Natural killer cell (primary cell): ENCODE measurements at regions not wholly inside any gene's neighbourhood (a gene's known extent, or its start where the extent isn't known, plus 50 kb on each side); places are given as distances from the start of the nearest gene placed in this dataset.

Source experiments
- ATAC-seq, 3 donors: fragments of 150-1000 bp in 2 of 3; fragments of 200-7000 bp in 1 of 3; cut with Tn5 transposase; 1 replicate in 1 of 3; 2 replicates in 2 of 3; pipeline ENCODE4 v1.10.0; 2021; ENCODE audit warnings: mild to moderate bottlenecking in 2 of 3, moderate library complexity in 2 of 3
- DNase-seq, 2 donors: peaks; one replicate each; pipeline versions ENCODE4 v3.0.0 to v3.0.0-alpha.2; 2013 to 2021; ENCODE audit warnings: mixed read lengths in 1 of 2
- H3K27ac ChIP-seq: one replicate; pipeline ENCODE4 v1.5.1; 2013; ENCODE audit warnings: mild to moderate bottlenecking, low read length
- H3K27me3 ChIP-seq: one replicate; pipeline ENCODE4 v1.6.1; 2013; ENCODE audit warnings: low read length; ENCODE audit not compliant: control insufficient read depth, insufficient read depth
- H3K36me3 ChIP-seq: one replicate; pipeline ENCODE4 v1.6.1; 2013; ENCODE audit warnings: low read length; ENCODE audit not compliant: control insufficient read depth, insufficient read depth
- H3K4me1 ChIP-seq: one replicate; pipeline ENCODE4 v1.6.1; 2013; ENCODE audit warnings: low read length; ENCODE audit not compliant: control insufficient read depth, insufficient read depth
- H3K4me3 ChIP-seq: one replicate; pipeline ENCODE4 v1.5.1; 2013; ENCODE audit warnings: low read length
- H3K9me3 ChIP-seq: one replicate; pipeline ENCODE4 v1.6.1; 2013; ENCODE audit warnings: low read length; ENCODE audit not compliant: control insufficient read depth, insufficient read depth
- H3K27ac Mint-ChIP-seq, 2 donors: one replicate each; pipeline ENCODE4 v1.8.0; 2022; ENCODE audit warnings: mild to moderate bottlenecking in 2 of 2, mixed read lengths in 2 of 2, moderate library complexity in 1 of 2
- H3K27me3 Mint-ChIP-seq, 2 donors: one replicate each; pipeline ENCODE4 v1.8.0; 2022; ENCODE audit warnings: low read depth in 2 of 2, mixed read lengths in 2 of 2
- H3K36me3 Mint-ChIP-seq: one replicate; pipeline ENCODE4 v1.8.0; 2022; ENCODE audit warnings: mixed read lengths
- H3K4me1 Mint-ChIP-seq, 2 donors: one replicate each; pipeline ENCODE4 v1.8.0; 2022; ENCODE audit warnings: mixed read lengths in 2 of 2
- H3K4me3 Mint-ChIP-seq: one replicate; pipeline ENCODE4 v1.8.0; 2022; ENCODE audit warnings: mild to moderate bottlenecking, moderate library complexity, mixed read lengths
- H3K9me3 Mint-ChIP-seq, 2 donors: one replicate each; pipeline ENCODE4 v1.8.0; 2022; ENCODE audit warnings: mixed read lengths in 2 of 2
- WGBS: methylation state at CpG from one replicate; pipeline ENCODE4 v1.1.7; 2013; ENCODE audit warnings: missing lambda C conversion rate; ENCODE audit not compliant: insufficient coverage; 5-methylcytosine and 5-hydroxymethylcytosine counted together
- intact Hi-C: fragments of 100-400 bp; cut with micrococcal nuclease; formaldehyde crosslinking; loops from one replicate; pipeline ENCODE4 v1.14.2; 2022
- TF ChIP-seq, protein P1 (sequence below): fragments of 200-600 bp; IDR thresholded peaks from one replicate; pipeline ENCODE4 v1.8.0; 2022; ENCODE audit warnings: antibody characterized with exemption

- H3K4me1 Mint-ChIP-seq = no peaks in the 10 kb centered on the region
- H3K36me3 Mint-ChIP-seq = no peaks in the 10 kb centered on the region
- H3K4me3 Mint-ChIP-seq = no peak overlapping the region
- Histone ChIP-seq H3K27me3 (no peaks in the 10 kb centered on the region), H3K9me3 (no peaks in the 10 kb centered on the region), H3K4me3 (no peak overlapping the region), H3K27ac (no peak overlapping the region), H3K36me3 (no peaks in the 10 kb centered on the region), H3K4me1 (no peaks in the 10 kb centered on the region)
- 48% methylated on average over 18 of the region's 18 CpGs for WGBS
- DNase-seq (no peak), ATAC-seq (no peak)
- peaks cover 23 to 25% of the 10 kb centered on the region in 2 donors for H3K27me3 Mint-ChIP-seq
- no peaks in the 10 kb centered on the region for H3K9me3 Mint-ChIP-seq
- intact Hi-C loops = loop anchor here (10.0 kb wide), 1 partner anchor 58 kb away; no protein-coding TSS in a partner anchor
- H3K27ac Mint-ChIP-seq = no peak overlapping the region
- TF ChIP-seq, protein P1, sequence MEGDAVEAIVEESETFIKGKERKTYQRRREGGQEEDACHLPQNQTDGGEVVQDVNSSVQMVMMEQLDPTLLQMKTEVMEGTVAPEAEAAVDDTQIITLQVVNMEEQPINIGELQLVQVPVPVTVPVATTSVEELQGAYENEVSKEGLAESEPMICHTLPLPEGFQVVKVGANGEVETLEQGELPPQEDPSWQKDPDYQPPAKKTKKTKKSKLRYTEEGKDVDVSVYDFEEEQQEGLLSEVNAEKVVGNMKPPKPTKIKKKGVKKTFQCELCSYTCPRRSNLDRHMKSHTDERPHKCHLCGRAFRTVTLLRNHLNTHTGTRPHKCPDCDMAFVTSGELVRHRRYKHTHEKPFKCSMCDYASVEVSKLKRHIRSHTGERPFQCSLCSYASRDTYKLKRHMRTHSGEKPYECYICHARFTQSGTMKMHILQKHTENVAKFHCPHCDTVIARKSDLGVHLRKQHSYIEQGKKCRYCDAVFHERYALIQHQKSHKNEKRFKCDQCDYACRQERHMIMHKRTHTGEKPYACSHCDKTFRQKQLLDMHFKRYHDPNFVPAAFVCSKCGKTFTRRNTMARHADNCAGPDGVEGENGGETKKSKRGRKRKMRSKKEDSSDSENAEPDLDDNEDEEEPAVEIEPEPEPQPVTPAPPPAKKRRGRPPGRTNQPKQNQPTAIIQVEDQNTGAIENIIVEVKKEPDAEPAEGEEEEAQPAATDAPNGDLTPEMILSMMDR = no peak
These were observed 429.0 kb downstream of the MIAT start for GRCh38 chr22:27086080-27087044.

DNA sequence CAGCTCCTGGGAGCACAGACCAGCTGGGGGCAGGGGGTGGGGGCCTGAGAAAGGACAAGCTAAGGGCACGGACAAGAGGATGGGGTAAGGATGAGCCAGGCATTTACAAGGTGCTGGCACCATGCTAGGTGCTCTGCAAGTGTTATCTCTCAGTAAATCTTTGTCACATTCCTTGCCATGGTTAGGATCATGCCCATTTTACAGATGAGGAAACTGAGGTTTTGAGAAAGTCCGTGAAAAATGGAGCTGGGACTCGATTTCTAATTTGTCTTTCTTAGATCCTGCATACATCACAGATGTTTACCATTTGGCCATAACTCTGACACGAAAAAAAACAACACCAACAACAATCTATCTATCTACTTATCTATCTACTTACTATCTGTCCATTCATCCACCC is 429.7 kb downstream of the MIAT start:
- intact Hi-C loops = loop anchor here (10.0 kb wide), 1 partner anchor 58 kb away; no protein-coding TSS in a partner anchor
- Histone ChIP-seq H3K4me3 (no peak overlapping the region), H3K36me3 (no peaks in the 10 kb centered on the region), H3K27me3 (no peaks in the 10 kb centered on the region), H3K4me1 (no peaks in the 10 kb centered on the region), H3K9me3 (no peaks in the 10 kb centered on the region), H3K27ac (no peak overlapping the region)
- Mint-ChIP-seq H3K27ac (no peak overlapping the region), H3K36me3 (no peaks in the 10 kb centered on the region), H3K27me3 (peaks cover 20 to 25% of the 10 kb centered on the region in 2 donors), H3K4me3 (no peak overlapping the region), H3K9me3 (no peaks in the 10 kb centered on the region), H3K4me1 (no peaks in the 10 kb centered on the region)
- TF ChIP-seq, protein P1 = no peak
- ATAC-seq (no peak), DNase-seq (no peak)
- 73% methylated on average over 4 of the region's 4 CpGs for WGBS

- Histone ChIP-seq H3K27me3 (no peaks in the 10 kb centered on the region), H3K36me3 (no peaks in the 10 kb centered on the region), H3K9me3 (no peaks in the 10 kb centered on the region), H3K27ac (no peak overlapping the region), H3K4me3 (no peak overlapping the region), H3K4me1 (no peaks in the 10 kb centered on the region)
- Mint-ChIP-seq H3K4me1 (no peaks in the 10 kb centered on the region), H3K4me3 (no peak overlapping the region), H3K27me3 (peaks cover 13 to 16% of the 10 kb centered on the region in 2 donors), H3K36me3 (no peaks in the 10 kb centered on the region), H3K9me3 (no peaks in the 10 kb centered on the region), H3K27ac (no peak overlapping the region)
- DNase-seq (no peak), ATAC-seq (no peak)
- TF ChIP-seq, protein P1 = no peak
- intact Hi-C loops = loop anchor here (10.0 kb wide), 1 partner anchor 57 kb away; no protein-coding TSS in a partner anchor
- WGBS = no CpG with 5 or more reads among the region's 1 CpG
These were observed 430.6 kb downstream of the MIAT start for GRCh38 chr22:27088026-27088425.
